Endothelial cell of umbilical vein (primary cell): ENCODE measurements at regions not wholly inside any gene's neighbourhood (a gene's known extent, or its start where the extent isn't known, plus 50 kb on each side); places are given as distances from the start of the nearest gene placed in this dataset.

ENCODE experiments used
- FOS ChIP-seq: IDR thresholded peaks from 2 replicates; pipeline ENCODE4 v1.6.1; 2011; ENCODE audit warnings: mild to moderate bottlenecking, low read length, moderate library complexity, borderline replicate concordance; ENCODE audit not compliant: insufficient read depth
- GATA2 ChIP-seq: IDR thresholded peaks from 2 replicates; pipeline ENCODE4 v1.7.0; 2011; ENCODE audit warnings: low read depth, mild to moderate bottlenecking, moderate library complexity, mixed read lengths, low read length; ENCODE audit not compliant: insufficient read length, insufficient read depth
- POLR2A ChIP-seq: IDR thresholded peaks from 2 replicates; pipeline ENCODE4 v1.6.1; 2012; ENCODE audit warnings: low read depth, mild to moderate bottlenecking, control low read depth, low read length
- POLR2AphosphoS5 ChIP-seq: IDR thresholded peaks from 2 replicates; pipeline ENCODE4 v1.6.1; 2012; ENCODE audit warnings: low read depth, mild to moderate bottlenecking, control low read depth, low read length, moderate library complexity; ENCODE audit not compliant: insufficient read depth
- TF ChIP-seq, protein P1 (sequence below), 2 donors: IDR thresholded peaks; 1 replicate in 1 of 2; 2 replicates in 1 of 2; pipeline ENCODE4 v1.5.1; 2011; ENCODE audit warnings: low read length in 2 of 2, mild to moderate bottlenecking in 2 of 2, moderate library complexity in 2 of 2, control low read depth in 1 of 2, inconsistent platforms in 1 of 2, low read depth in 1 of 2; ENCODE audit not compliant: insufficient read depth in 1 of 2; ENCODE audit errors: extremely low read depth in 1 of 2
- TF ChIP-seq, protein P2 (sequence below): IDR thresholded peaks from 2 replicates; pipeline ENCODE4 v1.6.1; 2011; ENCODE audit not compliant: insufficient read depth, insufficient read length

- TF ChIP-seq POLR2AphosphoS5 (no peak), GATA2 (no peak), POLR2A (no peak), FOS (peak; percentile 66)
- TF ChIP-seq, protein P1, sequence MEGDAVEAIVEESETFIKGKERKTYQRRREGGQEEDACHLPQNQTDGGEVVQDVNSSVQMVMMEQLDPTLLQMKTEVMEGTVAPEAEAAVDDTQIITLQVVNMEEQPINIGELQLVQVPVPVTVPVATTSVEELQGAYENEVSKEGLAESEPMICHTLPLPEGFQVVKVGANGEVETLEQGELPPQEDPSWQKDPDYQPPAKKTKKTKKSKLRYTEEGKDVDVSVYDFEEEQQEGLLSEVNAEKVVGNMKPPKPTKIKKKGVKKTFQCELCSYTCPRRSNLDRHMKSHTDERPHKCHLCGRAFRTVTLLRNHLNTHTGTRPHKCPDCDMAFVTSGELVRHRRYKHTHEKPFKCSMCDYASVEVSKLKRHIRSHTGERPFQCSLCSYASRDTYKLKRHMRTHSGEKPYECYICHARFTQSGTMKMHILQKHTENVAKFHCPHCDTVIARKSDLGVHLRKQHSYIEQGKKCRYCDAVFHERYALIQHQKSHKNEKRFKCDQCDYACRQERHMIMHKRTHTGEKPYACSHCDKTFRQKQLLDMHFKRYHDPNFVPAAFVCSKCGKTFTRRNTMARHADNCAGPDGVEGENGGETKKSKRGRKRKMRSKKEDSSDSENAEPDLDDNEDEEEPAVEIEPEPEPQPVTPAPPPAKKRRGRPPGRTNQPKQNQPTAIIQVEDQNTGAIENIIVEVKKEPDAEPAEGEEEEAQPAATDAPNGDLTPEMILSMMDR (IDR thresholded peaks at IDR 0.05; ENCODE audit: extremely low read depth in 1 of 2, insufficient read depth in 1 of 2, low read depth in 1 of 2, low read length in 2 of 2), result no peak
- TF ChIP-seq, protein P2, sequence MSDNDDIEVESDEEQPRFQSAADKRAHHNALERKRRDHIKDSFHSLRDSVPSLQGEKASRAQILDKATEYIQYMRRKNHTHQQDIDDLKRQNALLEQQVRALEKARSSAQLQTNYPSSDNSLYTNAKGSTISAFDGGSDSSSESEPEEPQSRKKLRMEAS, result no peak
These were observed 573.0 kb downstream of the FOXG1 start for GRCh38 chr14:29339494-29340172.
